ENCODE measurements at regions not wholly inside any gene's neighbourhood (a gene's known extent, or its start where the extent isn't known, plus 50 kb on each side); places are given as distances from the start of the nearest gene placed in this dataset.

DNA sequence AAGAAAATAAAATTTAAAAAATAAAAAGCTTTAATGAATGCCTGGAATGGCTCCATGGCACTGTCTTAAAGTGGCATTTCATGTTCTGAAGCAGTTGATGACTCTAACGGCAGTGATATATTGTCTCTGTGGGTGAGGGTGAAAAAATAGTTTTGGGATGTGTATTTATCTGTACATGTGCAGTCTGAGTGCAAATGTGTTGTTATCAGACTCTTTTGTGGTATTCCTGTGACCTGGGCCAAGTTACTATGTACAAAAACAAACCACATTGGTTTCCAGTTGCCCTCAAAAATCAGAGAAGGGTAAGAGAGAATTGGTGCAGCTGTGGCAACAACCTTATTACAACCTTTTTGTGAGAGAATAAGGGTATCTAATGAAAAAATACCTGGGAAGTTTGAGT is 81.7 kb upstream of the CCDC91 start:
- TF ChIP-seq, protein P1, sequence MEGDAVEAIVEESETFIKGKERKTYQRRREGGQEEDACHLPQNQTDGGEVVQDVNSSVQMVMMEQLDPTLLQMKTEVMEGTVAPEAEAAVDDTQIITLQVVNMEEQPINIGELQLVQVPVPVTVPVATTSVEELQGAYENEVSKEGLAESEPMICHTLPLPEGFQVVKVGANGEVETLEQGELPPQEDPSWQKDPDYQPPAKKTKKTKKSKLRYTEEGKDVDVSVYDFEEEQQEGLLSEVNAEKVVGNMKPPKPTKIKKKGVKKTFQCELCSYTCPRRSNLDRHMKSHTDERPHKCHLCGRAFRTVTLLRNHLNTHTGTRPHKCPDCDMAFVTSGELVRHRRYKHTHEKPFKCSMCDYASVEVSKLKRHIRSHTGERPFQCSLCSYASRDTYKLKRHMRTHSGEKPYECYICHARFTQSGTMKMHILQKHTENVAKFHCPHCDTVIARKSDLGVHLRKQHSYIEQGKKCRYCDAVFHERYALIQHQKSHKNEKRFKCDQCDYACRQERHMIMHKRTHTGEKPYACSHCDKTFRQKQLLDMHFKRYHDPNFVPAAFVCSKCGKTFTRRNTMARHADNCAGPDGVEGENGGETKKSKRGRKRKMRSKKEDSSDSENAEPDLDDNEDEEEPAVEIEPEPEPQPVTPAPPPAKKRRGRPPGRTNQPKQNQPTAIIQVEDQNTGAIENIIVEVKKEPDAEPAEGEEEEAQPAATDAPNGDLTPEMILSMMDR (IDR thresholded peaks at IDR 0.05): no peak
- no peak overlapping the region for H3K27ac ChIP-seq
- no peak for DNase-seq
- FAIRE-seq: no peak
- WGBS, 2 donors: 68 to 97% methylated on average over 1 of the region's 1 CpG
- no peak overlapping the region for H3K4me3 ChIP-seq
- no peaks in the 10 kb centered on the region for H3K36me3 ChIP-seq
- H3K27me3 ChIP-seq: no peaks in the 10 kb centered on the region
- no peak for ATAC-seq
- intact Hi-C loops (cut with DNase I): no loop called here
- no peaks in the 10 kb centered on the region for H3K9me3 ChIP-seq
- no peaks in the 10 kb centered on the region for H3K4me1 ChIP-seq

DNA sequence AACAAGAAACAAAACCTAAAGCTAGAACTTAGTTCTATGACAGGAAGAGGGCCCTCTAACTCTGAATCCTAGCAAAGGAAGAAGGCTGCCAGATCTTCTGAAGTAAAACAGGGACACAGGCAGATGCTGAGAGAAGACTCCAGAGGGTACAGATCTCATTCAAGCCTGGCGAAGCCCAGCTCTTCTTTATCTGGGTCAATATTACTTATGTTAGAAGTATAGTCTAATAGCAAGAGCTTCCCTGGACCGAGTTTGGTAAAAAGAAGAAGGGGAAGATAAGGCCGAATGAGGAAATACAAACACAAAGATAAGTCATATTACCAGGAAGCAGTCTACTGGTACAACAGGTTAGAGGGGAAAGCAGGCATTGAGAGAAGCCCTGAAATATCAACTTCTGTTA is 79.9 kb upstream of the CCDC91 start:
- DNase-seq: no peak
- intact Hi-C loops (cut with DNase I): no loop called here
- WGBS, 2 donors: 27 to 35% methylated on average over 3 of the region's 3 CpGs
- Histone ChIP-seq H3K36me3 (no peaks in the 10 kb centered on the region), H3K9me3 (no peaks in the 10 kb centered on the region), H3K4me3 (no peak overlapping the region), H3K4me1 (no peaks in the 10 kb centered on the region), H3K27me3 (no peaks in the 10 kb centered on the region), H3K27ac (no peak overlapping the region)
- no peak for FAIRE-seq
- peak in 1 of 4 donors; percentile 25 for ATAC-seq
- TF ChIP-seq, protein P1 (IDR thresholded peaks at IDR 0.05): no peak

DNA sequence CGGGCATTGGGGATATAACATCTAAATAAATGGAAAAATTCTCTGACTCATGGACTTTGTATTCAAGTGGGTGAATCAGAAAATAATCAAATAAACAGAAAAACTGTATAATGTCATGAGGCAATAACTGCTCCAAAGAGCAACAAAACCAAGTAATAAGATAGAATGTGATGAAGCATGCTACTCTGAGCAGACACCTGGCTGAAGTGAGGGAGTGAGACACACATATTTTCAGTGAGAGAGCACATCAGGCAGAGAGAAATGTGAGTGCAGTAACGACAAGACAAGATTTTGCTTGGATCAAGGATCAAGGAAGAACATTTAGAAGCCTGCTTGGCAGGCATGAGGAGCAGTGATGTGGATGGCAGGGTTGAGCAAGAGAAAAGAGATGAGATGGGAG is 75.8 kb upstream of the CCDC91 start:
- TF ChIP-seq, protein P1 (IDR thresholded peaks at IDR 0.05): no peak
- Histone ChIP-seq H3K9me3 (no peaks in the 10 kb centered on the region), H3K27me3 (no peaks in the 10 kb centered on the region), H3K4me1 (no peaks in the 10 kb centered on the region), H3K27ac (no peak overlapping the region), H3K36me3 (no peaks in the 10 kb centered on the region), H3K4me3 (no peak overlapping the region)
- 72 to 75% methylated on average over 2 of the region's 2 CpGs for WGBS, 2 donors
- intact Hi-C loops (cut with DNase I): no loop called here
- FAIRE-seq (no peak), ATAC-seq (no peak), DNase-seq (no peak)

DNA sequence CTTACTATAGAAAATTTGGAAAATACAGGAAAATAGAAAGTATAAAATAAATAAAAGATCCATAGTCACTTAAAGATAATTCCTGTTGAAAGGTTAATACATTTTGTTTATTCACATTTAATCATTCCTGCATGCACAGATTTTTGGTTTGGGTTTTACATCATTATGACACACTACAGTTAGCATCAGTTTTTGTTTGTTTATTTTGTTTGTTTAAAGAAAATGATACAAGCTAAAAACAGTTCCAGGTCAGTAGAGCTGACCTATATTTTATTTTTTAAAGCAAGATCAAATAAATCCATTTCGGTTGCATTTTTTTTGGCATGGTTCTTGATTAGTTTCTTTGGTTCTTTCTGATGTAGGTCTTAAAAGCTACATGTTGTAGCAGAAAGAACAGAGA is 68.8 kb upstream of the CCDC91 start:
- WGBS, 2 donors: 69 to 73% methylated on average over 1 of the region's 1 CpG
- intact Hi-C loops (cut with DNase I): no loop called here
- no peaks in the 10 kb centered on the region for H3K4me1 ChIP-seq
- no peak for FAIRE-seq
- DNase-seq: no peak
- ATAC-seq: no peak
- TF ChIP-seq, protein P1 (IDR thresholded peaks at IDR 0.05): no peak
- H3K27me3 ChIP-seq: no peaks in the 10 kb centered on the region
- no peaks in the 10 kb centered on the region for H3K36me3 ChIP-seq
- no peak overlapping the region for H3K4me3 ChIP-seq
- no peak overlapping the region for H3K27ac ChIP-seq
- H3K9me3 ChIP-seq: peaks cover 0 to 2% (median 0%) of the 10 kb centered on the region in 4 donors

DNA sequence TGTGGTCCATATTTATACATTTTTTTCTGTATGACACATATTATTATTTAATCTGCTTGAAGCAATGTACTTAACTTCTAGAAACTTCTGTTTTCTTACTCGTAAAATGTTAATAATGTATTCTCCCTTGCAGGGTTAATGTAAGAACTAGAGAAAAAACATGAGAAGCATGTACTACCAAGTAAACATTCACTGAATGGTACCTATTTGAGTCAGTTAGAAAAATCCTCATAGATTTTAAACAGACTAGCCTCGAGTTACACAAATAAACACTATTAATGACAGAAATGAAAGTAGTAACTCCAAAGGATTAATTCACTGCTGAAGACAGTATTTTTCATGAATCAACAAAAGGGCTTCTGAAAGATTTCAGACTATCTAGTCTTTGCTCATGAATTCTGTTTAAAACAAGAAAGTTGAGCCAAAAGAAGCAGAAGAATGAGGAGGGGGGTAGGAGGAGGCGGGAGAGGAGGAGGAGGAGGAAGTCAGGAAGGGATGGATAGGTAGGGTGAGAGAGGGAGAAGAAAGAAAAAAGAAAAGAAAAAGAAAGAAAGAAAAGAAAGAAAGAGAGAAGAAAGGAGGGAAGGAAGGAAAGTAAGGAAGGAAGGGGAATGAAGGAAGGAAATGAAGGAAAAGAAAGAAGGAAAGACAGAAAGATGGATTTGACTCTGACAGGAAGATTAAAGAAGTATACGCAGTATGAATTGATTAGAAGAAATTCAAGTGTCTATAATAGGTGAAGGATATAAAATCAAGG is 68.2 kb upstream of the CCDC91 start:
- intact Hi-C loops (cut with DNase I): no loop called here
- Histone ChIP-seq H3K27me3 (no peaks in the 10 kb centered on the region), H3K4me3 (no peak overlapping the region), H3K27ac (no peak overlapping the region), H3K36me3 (no peaks in the 10 kb centered on the region), H3K4me1 (no peaks in the 10 kb centered on the region), H3K9me3 (peaks cover 0 to 2% (median 0%) of the 10 kb centered on the region in 4 donors)
- ATAC-seq (no peak), DNase-seq (no peak), FAIRE-seq (no peak)
- 82 to 86% methylated on average over 4 of the region's 4 CpGs for WGBS, 2 donors
- TF ChIP-seq, protein P1 (IDR thresholded peaks at IDR 0.05): no peak

Data from pancreas (tissue), 10 donors.